Activated naive CD8-positive, alpha-beta T cell treated with anti-CD3 and anti-CD28 coated beads, Interleukin-2, amount 50 U/mL, for 24 hours (primary cell): ENCODE measurements at regions not wholly inside any gene's neighbourhood (a gene's known extent, or its start where the extent isn't known, plus 50 kb on each side); places are given as distances from the start of the nearest gene placed in this dataset.

Experiments
- ATAC-seq: fragments of 150-1000 bp; cut with Tn5 transposase; one replicate; pipeline ENCODE4 v1.10.0; 2021
- DNase-seq: peaks from one replicate; pipeline ENCODE4 v3.0.0; 2021
- H3K27ac Mint-ChIP-seq: one replicate; pipeline ENCODE4 v1.8.0; 2021; ENCODE audit warnings: mild to moderate bottlenecking, mixed read lengths
- H3K27me3 Mint-ChIP-seq: one replicate; pipeline ENCODE4 v1.8.0; 2021; ENCODE audit warnings: mixed read lengths
- H3K36me3 Mint-ChIP-seq: one replicate; pipeline ENCODE4 v1.8.0; 2021; ENCODE audit warnings: low read depth, mixed read lengths
- H3K4me1 Mint-ChIP-seq: one replicate; pipeline ENCODE4 v1.8.0; 2021; ENCODE audit warnings: mixed read lengths
- H3K4me3 Mint-ChIP-seq: one replicate; pipeline ENCODE4 v1.8.0; 2021; ENCODE audit warnings: mild to moderate bottlenecking, moderate library complexity, mixed read lengths
- H3K9me3 Mint-ChIP-seq: one replicate; pipeline ENCODE4 v1.8.0; 2021; ENCODE audit warnings: mixed read lengths

DNA sequence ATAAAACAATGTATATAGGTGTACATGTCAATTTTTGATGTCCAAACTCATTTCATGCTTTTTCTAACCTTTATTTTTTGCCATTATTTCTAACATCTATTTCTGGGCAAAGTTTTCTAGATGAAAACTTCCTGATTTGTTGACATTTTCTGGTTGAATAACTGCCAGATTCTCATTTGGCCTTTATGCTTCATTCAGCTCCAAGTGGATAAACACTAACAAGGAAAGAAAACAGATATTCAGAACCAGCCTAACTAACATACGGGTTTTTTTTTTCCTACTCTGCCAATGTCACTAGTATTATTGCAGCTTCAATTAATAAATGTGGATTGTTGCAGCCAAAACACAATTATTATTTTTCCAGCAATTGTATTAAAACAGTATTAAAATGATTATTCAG lies 50.9 kb upstream of the RAP1GDS1 start:
- H3K27ac Mint-ChIP-seq, result no peak overlapping the region
- DNase-seq (no peak), ATAC-seq (no peak)
- no peaks in the 10 kb centered on the region for H3K36me3 Mint-ChIP-seq
- H3K4me1 Mint-ChIP-seq, result no peaks in the 10 kb centered on the region
- no peak overlapping the region for H3K4me3 Mint-ChIP-seq
- H3K9me3 Mint-ChIP-seq, result no peaks in the 10 kb centered on the region
- H3K27me3 Mint-ChIP-seq, result no peaks in the 10 kb centered on the region

DNA sequence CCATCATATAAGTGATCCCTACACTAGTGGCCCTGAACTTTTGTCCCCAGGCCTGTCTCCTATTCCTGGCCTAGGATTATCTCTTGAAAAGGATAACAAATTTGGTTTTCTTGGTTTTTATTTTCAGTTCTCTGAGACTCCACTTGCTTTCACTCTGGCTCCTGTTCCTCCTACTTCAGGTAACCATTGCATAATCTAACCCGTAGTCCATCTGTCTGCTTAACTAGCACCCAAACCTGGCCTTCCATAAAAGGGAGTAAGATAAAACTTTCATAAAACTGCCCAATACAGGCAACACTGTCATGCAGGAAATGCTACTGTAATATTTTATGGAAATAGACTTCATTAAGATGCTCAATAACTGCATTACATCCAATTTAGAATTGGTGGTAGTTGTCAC lies 52.1 kb upstream of the RAP1GDS1 start:
- Mint-ChIP-seq H3K27me3 (peaks cover 3% of the 10 kb centered on the region), H3K4me3 (no peak overlapping the region), H3K9me3 (no peaks in the 10 kb centered on the region), H3K36me3 (no peaks in the 10 kb centered on the region), H3K4me1 (no peaks in the 10 kb centered on the region), H3K27ac (no peak overlapping the region)
- DNase-seq (no peak), ATAC-seq (no peak)

DNA sequence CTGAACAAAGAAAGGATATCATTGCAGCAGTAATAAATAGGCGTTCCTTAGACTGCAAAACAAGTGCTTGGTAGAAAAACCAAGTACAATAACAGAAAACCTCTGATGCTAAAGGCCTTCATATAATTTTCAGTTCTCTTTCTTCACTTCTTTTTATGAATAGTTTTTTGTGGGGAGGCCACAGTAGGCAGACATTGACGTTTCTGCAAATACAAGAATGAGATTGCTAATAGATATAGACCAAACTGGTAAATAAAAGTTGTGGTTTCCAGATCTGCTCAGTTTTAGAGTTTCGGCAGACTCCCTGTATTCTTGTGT lies 57.0 kb upstream of the RAP1GDS1 start:
- Mint-ChIP-seq H3K27ac (no peak overlapping the region), H3K36me3 (no peaks in the 10 kb centered on the region), H3K4me3 (no peak overlapping the region), H3K9me3 (peaks cover 9% of the 10 kb centered on the region), H3K27me3 (peaks cover 3% of the 10 kb centered on the region), H3K4me1 (peaks cover 9% of the 10 kb centered on the region)
- ATAC-seq (no peak), DNase-seq (no peak)

DNA sequence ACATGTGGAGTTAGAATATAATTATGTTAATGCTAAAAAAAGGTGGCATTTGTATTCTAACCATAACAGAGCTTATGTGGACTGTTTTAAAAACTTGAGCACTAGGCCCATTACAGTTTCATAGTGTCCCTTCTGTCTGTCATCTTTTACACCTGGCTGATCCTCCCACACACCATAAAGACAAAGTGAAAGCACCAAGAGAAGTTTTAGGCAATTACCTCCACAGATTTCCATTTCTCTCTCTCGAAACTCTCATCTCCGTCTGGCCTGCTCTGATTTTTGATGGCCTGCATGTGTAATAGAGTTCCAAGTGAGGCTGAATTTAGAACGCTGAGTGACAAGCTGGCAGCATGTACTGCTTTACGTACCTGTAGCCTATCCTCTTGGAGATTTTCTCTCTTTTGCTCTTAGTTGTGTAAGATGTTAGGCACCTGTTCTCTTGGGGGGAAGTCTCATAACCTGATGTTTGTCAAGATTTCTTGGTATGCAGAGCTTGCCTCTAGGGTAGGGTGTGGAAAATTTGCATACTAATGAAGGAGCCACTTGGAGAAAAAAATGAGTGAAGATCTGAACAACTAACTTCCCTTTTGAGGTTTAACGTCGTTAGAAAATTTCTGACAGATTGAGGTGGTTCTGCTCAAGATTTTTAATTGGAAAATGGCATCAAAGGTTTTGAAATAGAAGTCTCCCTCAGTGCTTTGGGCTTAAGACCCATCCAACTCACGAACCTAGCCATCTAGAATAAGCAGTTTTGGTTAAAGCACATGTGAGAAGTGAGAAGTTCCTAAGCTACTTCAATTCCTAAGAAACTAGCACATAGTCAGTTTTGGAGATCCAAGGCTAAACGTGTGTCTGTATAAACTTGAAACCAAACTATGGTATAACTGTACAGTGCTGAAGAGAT lies 57.6 kb upstream of the RAP1GDS1 start:
- no peak for ATAC-seq
- DNase-seq, result no peak
- no peaks in the 10 kb centered on the region for H3K36me3 Mint-ChIP-seq
- peak overlapping the region; percentile 68 for H3K27ac Mint-ChIP-seq
- peaks cover 3% of the 10 kb centered on the region for H3K27me3 Mint-ChIP-seq
- H3K4me3 Mint-ChIP-seq, result peak overlapping the region; percentile 16
- peaks cover 9% of the 10 kb centered on the region for H3K4me1 Mint-ChIP-seq
- peaks cover 9% of the 10 kb centered on the region for H3K9me3 Mint-ChIP-seq

DNA sequence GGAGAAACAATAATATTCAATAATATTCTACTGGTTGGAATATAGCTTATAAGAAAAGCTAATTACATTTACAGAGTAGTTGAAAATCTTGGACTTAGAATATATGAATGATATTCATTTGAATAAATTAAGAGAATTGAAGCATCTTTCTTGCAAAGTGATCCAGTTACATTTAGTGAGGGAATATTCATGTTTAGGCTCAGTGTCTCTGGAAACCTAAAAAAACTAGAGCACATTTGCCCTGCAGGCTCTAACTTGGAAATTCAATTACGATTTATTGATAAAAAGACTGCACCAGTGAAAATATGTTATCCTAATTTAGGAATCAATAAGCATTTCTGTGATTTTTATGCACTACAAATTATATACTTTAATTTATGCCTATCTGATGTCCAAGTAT lies 58.3 kb upstream of the RAP1GDS1 start:
- DNase-seq, result no peak
- no peak for ATAC-seq
- Mint-ChIP-seq H3K9me3 (peaks cover 9% of the 10 kb centered on the region), H3K36me3 (no peaks in the 10 kb centered on the region), H3K27me3 (peaks cover 3% of the 10 kb centered on the region), H3K4me1 (peaks cover 9% of the 10 kb centered on the region), H3K4me3 (no peak overlapping the region), H3K27ac (no peak overlapping the region)

DNA sequence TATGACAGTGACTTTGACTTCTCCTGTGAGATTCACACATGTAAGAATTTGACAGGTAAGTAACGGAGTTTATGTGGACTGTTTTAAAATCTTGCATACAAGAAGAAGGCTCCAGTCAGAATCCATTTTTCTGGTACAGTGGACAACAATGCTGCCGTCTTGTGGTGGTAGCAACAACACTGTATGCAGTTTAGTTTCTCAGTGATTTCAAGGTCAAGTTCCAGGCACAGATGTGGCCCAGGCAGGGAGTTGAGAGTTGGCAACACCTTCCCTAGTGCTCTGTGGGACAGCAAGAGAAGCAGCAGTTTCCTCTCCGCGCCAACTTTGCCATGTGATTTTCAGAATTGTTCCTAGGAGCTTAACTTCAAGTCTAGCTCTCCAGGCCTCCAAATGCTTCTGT lies 56.0 kb upstream of the STPG2 start:
- Mint-ChIP-seq H3K4me1 (peaks cover 9% of the 10 kb centered on the region), H3K9me3 (peaks cover 31% of the 10 kb centered on the region), H3K36me3 (no peaks in the 10 kb centered on the region), H3K27me3 (no peaks in the 10 kb centered on the region), H3K4me3 (no peak overlapping the region), H3K27ac (no peak overlapping the region)
- ATAC-seq (no peak), DNase-seq (no peak)

DNA sequence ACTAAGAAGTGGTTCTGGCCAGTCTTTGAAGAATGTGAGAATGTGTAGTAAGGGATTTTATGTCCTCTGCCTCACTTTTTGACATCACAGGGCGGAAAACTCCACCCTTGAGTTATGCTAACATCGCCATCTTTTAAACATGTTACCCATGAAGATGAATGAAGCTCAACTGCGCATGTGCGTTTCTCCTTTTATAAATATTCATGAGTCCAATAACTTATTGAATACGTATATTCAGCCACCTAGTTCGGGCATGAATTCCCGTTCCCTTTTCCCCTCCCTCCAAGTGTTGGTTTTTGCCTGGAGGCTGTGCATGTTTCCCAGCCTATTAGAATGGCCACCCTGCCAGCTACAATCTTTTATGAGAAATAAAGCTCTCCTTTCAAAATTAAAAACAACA lies 51.7 kb upstream of the STPG2 start:
- ATAC-seq (no peak), DNase-seq (no peak)
- Mint-ChIP-seq H3K4me3 (no peak overlapping the region), H3K27ac (no peak overlapping the region), H3K27me3 (no peaks in the 10 kb centered on the region), H3K36me3 (peaks cover 5% of the 10 kb centered on the region), H3K9me3 (peaks cover 35% of the 10 kb centered on the region), H3K4me1 (no peaks in the 10 kb centered on the region)

DNA sequence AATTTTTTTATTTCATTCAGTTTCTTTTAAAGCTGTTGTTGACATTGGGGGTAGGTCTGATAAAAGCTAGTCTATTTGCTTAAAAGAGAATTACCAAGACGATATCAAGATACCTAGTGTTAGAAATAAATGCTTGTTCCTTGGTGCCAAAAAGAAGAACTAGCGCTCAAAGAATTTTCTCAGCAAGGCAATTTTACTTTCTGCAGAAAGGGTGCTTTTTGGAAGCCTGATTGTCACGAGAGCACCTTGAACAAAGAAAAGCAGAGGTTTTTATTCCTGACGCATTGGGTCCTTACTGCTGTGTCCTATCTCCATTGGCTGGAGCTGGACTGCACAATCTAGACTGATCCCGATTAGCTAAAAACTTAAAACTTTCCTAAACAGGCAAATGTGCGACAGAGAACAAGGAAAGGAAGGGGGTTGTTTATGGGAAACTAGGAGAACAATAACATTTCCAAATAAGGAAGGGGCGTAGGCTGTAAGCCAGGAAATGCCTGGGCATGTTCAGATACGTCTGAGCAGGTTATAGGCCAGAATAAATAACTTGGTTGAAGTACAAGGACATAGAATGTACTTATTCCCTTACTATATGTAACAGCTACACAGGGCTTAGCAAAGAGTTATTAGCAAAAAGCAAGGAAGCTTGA lies 50.3 kb upstream of the STPG2 start:
- Mint-ChIP-seq H3K36me3 (peaks cover 5% of the 10 kb centered on the region), H3K4me1 (no peaks in the 10 kb centered on the region), H3K9me3 (peaks cover 35% of the 10 kb centered on the region), H3K27me3 (peaks cover 2% of the 10 kb centered on the region), H3K27ac (no peak overlapping the region), H3K4me3 (no peak overlapping the region)
- no peak for ATAC-seq
- no peak for DNase-seq
